ENCODE measurements at regions not wholly inside any gene's neighbourhood (a gene's known extent, or its start where the extent isn't known, plus 50 kb on each side); places are given as distances from the start of the nearest gene placed in this dataset.

DNA sequence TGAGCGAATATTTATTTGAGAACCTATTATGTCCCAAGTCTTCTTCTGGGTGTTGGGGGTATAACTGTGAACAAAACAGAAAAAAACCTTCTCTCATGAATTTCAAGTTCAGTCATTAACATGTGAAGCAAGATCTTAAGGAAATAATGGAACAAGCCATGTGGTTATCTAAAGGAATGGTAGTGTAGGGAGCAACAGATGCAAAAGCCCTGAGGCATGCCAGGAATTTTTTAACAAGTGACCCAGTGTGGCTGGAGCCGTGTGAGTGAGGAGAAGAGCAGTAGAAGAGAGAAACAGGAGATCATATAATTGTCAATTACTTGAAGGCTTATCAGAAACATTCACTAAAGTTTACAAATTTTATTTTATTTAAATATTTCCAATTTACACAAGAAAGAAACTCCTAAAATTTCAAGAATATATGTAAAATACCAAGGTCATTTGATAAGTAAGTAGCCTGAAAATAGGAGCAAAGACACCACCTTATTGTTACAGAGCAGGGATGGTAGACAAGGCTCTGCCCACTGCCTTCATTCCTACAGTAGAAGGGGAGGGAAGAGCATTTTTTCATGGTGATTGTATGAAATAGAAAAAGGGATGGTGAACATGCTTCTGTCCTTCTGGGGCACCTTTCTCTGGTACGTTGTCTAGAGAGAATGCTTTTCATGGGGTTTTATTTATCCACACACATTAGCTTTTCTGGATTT lies 345.1 kb downstream of the PLOD2 start:
- peaks cover 0 to 2% (median 0%) of the 10 kb centered on the region in 3 experiments; a peak in 1 of 7 replicates for H3K36me3 Mint-ChIP-seq (ENCODE audit: insufficient read depth in 1 of 3, low read depth in 3 of 3)
- H3K9ac ChIP-seq (ENCODE audit: extremely low read depth, insufficient read length, low read length) = no peak overlapping the region

More for the DNA sequence above, 345.1 kb downstream of the PLOD2 start:
- H3K4me1 ChIP-seq (ENCODE audit: insufficient read depth, low read length) = no peaks in the 10 kb centered on the region
- Mint-ChIP-seq H3K4me1 (peaks cover 15 to 20% of the 10 kb centered on the region in 2 experiments), H3K9me3 (peaks cover 0 to 4% of the 10 kb centered on the region in 2 experiments; a peak in 1 of 5 replicates), H3K4me3 (no peak overlapping the region), H3K27me3 (ENCODE audit: low read depth) (no peaks in the 10 kb centered on the region), H3K27ac (peak overlapping the region; percentile 63 to 84 (median 73); a peak in 6 of 7 replicates)
- no peak overlapping the region for H3K18ac ChIP-seq (ENCODE audit: insufficient read length, low read depth, low read length)
- no peaks in the 10 kb centered on the region for H3K27me3 ChIP-seq (ENCODE audit: insufficient read depth, low read length)
- H2BK20ac ChIP-seq (ENCODE audit: low read depth, low read length, poor library complexity, severe bottlenecking) = no peak overlapping the region
- H2BK12ac ChIP-seq (ENCODE audit: insufficient read length, low read depth, low read length) = no peak overlapping the region
- no peaks in the 10 kb centered on the region for H3K79me2 ChIP-seq (ENCODE audit: insufficient read depth, low read length)
- no peak overlapping the region for H3K14ac ChIP-seq (ENCODE audit: insufficient read depth, low read length)
- no peak overlapping the region for H4K5ac ChIP-seq (ENCODE audit: insufficient read length, low read depth, low read length)
- no peak overlapping the region for H3T11ph ChIP-seq (ENCODE audit: low read length)
- no peak overlapping the region for H2BK5ac ChIP-seq (ENCODE audit: insufficient read length, low read length)
- DNase-seq = peak; percentile 76
- H3K27ac ChIP-seq (ENCODE audit: insufficient read length, low read depth, low read length) = peak overlapping the region; percentile 8
- no CpG with 5 or more reads among the region's 3 CpGs for WGBS (ENCODE audit: extremely low coverage, insufficient read length, low lambda C conversion rate)
- no peak overlapping the region for H2BK120ac ChIP-seq (ENCODE audit: low read depth, low read length, poor library complexity, severe bottlenecking)
- no peak overlapping the region for H4K91ac ChIP-seq (ENCODE audit: insufficient read length, low read depth, low read length)
- no peak overlapping the region for H2AK5ac ChIP-seq (ENCODE audit: insufficient read length, low read length)
- no peak overlapping the region for H3K4ac ChIP-seq (ENCODE audit: low read depth, low read length)
- H3K56ac ChIP-seq (ENCODE audit: insufficient read length, low read depth, low read length) = no peak overlapping the region
- no peak overlapping the region for H2AFZ ChIP-seq (ENCODE audit: low read length)
- no peaks in the 10 kb centered on the region for H3K23me2 ChIP-seq (ENCODE audit: insufficient read length, low read depth, low read length, poor library complexity, severe bottlenecking)
- H2BK15ac ChIP-seq (ENCODE audit: low read depth, low read length) = no peak overlapping the region
- H4K20me1 ChIP-seq (ENCODE audit: control insufficient read depth, insufficient read depth, insufficient read length) = no peaks in the 10 kb centered on the region
- H3K4me2 ChIP-seq (ENCODE audit: insufficient read depth, insufficient read length, low read length) = no peak overlapping the region
- no peaks in the 10 kb centered on the region for H3K79me1 ChIP-seq (ENCODE audit: insufficient read depth, low read depth, low read length, poor library complexity, severe bottlenecking)
- no peaks in the 10 kb centered on the region for H3K9me3 ChIP-seq (ENCODE audit: control insufficient read depth, low read depth, low read length)
- no peak overlapping the region for H3K23ac ChIP-seq (ENCODE audit: insufficient read length, low read depth, low read length)
- TF ChIP-seq, protein P1, sequence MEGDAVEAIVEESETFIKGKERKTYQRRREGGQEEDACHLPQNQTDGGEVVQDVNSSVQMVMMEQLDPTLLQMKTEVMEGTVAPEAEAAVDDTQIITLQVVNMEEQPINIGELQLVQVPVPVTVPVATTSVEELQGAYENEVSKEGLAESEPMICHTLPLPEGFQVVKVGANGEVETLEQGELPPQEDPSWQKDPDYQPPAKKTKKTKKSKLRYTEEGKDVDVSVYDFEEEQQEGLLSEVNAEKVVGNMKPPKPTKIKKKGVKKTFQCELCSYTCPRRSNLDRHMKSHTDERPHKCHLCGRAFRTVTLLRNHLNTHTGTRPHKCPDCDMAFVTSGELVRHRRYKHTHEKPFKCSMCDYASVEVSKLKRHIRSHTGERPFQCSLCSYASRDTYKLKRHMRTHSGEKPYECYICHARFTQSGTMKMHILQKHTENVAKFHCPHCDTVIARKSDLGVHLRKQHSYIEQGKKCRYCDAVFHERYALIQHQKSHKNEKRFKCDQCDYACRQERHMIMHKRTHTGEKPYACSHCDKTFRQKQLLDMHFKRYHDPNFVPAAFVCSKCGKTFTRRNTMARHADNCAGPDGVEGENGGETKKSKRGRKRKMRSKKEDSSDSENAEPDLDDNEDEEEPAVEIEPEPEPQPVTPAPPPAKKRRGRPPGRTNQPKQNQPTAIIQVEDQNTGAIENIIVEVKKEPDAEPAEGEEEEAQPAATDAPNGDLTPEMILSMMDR (conservative IDR thresholded peaks at IDR 0.05) = no peak
- no peak overlapping the region for H4K8ac ChIP-seq (replicated peaks; ENCODE audit: insufficient read length, low read depth, low read length)

Measured in H9 (cell line).